ENCODE measurements at regions not wholly inside any gene's neighbourhood (a gene's known extent, or its start where the extent isn't known, plus 50 kb on each side); places are given as distances from the start of the nearest gene placed in this dataset.

- Mint-ChIP-seq H3K27ac (no peak overlapping the region), H3K4me1 (ENCODE audit: low read depth) (peaks cover 16% of the 10 kb centered on the region), H3K4me3 (no peak overlapping the region), H3K27me3 (ENCODE audit: low read depth) (peaks cover 19% of the 10 kb centered on the region), H3K9me3 (no peaks in the 10 kb centered on the region), H3K36me3 (ENCODE audit: low read depth) (no peaks in the 10 kb centered on the region)
Measured at GRCh38 chr2:48107326-48107925, 201.1 kb upstream of the FBXO11 start.

- H3K27ac Mint-ChIP-seq = no peak overlapping the region
- peaks cover 20% of the 10 kb centered on the region for H3K4me1 Mint-ChIP-seq (ENCODE audit: low read depth)
- H3K36me3 Mint-ChIP-seq (ENCODE audit: low read depth) = no peaks in the 10 kb centered on the region
- H3K4me3 Mint-ChIP-seq = no peak overlapping the region
- no peaks in the 10 kb centered on the region for H3K9me3 Mint-ChIP-seq
- H3K27me3 Mint-ChIP-seq (ENCODE audit: low read depth) = peaks cover 14% of the 10 kb centered on the region
Measured at GRCh38 chr2:48108455-48108854, 202.2 kb upstream of the FBXO11 start.

- Mint-ChIP-seq H3K4me1 (ENCODE audit: low read depth) (peaks cover 30% of the 10 kb centered on the region), H3K27me3 (ENCODE audit: low read depth) (peaks cover 10% of the 10 kb centered on the region), H3K9me3 (no peaks in the 10 kb centered on the region), H3K4me3 (no peak overlapping the region), H3K36me3 (ENCODE audit: low read depth) (no peaks in the 10 kb centered on the region), H3K27ac (no peak overlapping the region)
Measured at GRCh38 chr2:48109491-48110204, 203.3 kb upstream of the FBXO11 start.

GRCh38 chr2:48110492-48110891, 204.0 kb upstream of the FOXN2 start:
- H3K36me3 Mint-ChIP-seq (ENCODE audit: low read depth) = no peaks in the 10 kb centered on the region
- H3K27ac Mint-ChIP-seq = no peak overlapping the region
- peak overlapping the region; percentile 93 for H3K4me3 Mint-ChIP-seq
- peaks cover 31% of the 10 kb centered on the region for H3K4me1 Mint-ChIP-seq (ENCODE audit: low read depth)
- H3K9me3 Mint-ChIP-seq = no peaks in the 10 kb centered on the region
- H3K27me3 Mint-ChIP-seq (ENCODE audit: low read depth) = peaks cover 5% of the 10 kb centered on the region

- Mint-ChIP-seq H3K9me3 (no peaks in the 10 kb centered on the region), H3K36me3 (ENCODE audit: low read depth) (no peaks in the 10 kb centered on the region), H3K27ac (peak overlapping the region; percentile 43), H3K4me3 (no peak overlapping the region), H3K27me3 (ENCODE audit: low read depth) (no peaks in the 10 kb centered on the region), H3K4me1 (ENCODE audit: low read depth) (peaks cover 25% of the 10 kb centered on the region)
Measured at GRCh38 chr2:48112911-48113680, 201.4 kb upstream of the FOXN2 start.

GRCh38 chr2:48113767-48114166, 200.7 kb upstream of the FOXN2 start:
- Mint-ChIP-seq H3K9me3 (no peaks in the 10 kb centered on the region), H3K27me3 (ENCODE audit: low read depth) (no peaks in the 10 kb centered on the region), H3K4me3 (no peak overlapping the region), H3K27ac (peak overlapping the region; percentile 43), H3K36me3 (ENCODE audit: low read depth) (no peaks in the 10 kb centered on the region), H3K4me1 (ENCODE audit: low read depth) (peaks cover 25% of the 10 kb centered on the region)

GRCh38 chr2:48114256-48114655, 200.2 kb upstream of the FOXN2 start:
- Mint-ChIP-seq H3K4me3 (no peak overlapping the region), H3K36me3 (ENCODE audit: low read depth) (no peaks in the 10 kb centered on the region), H3K9me3 (no peaks in the 10 kb centered on the region), H3K27me3 (ENCODE audit: low read depth) (no peaks in the 10 kb centered on the region), H3K4me1 (ENCODE audit: low read depth) (peaks cover 25% of the 10 kb centered on the region), H3K27ac (no peak overlapping the region)

GRCh38 chr2:48116497-48116896, 198.0 kb upstream of the FOXN2 start:
- Mint-ChIP-seq H3K27me3 (ENCODE audit: low read depth) (no peaks in the 10 kb centered on the region), H3K36me3 (ENCODE audit: low read depth) (no peaks in the 10 kb centered on the region), H3K4me1 (ENCODE audit: low read depth) (peaks cover 23% of the 10 kb centered on the region), H3K9me3 (peaks cover 3% of the 10 kb centered on the region), H3K4me3 (no peak overlapping the region), H3K27ac (no peak overlapping the region)

- peaks cover 17% of the 10 kb centered on the region for H3K4me1 Mint-ChIP-seq (ENCODE audit: low read depth)
- H3K9me3 Mint-ChIP-seq = peaks cover 3% of the 10 kb centered on the region
- no peak overlapping the region for H3K4me3 Mint-ChIP-seq
- H3K27me3 Mint-ChIP-seq (ENCODE audit: low read depth) = no peaks in the 10 kb centered on the region
- H3K27ac Mint-ChIP-seq = no peak overlapping the region
- no peaks in the 10 kb centered on the region for H3K36me3 Mint-ChIP-seq (ENCODE audit: low read depth)
Measured at GRCh38 chr2:48118895-48119294, 195.6 kb upstream of the FOXN2 start.

GRCh38 chr2:48120112-48120511, 194.4 kb upstream of the FOXN2 start:
- Mint-ChIP-seq H3K36me3 (ENCODE audit: low read depth) (no peaks in the 10 kb centered on the region), H3K27me3 (ENCODE audit: low read depth) (no peaks in the 10 kb centered on the region), H3K4me3 (no peak overlapping the region)

GRCh38 chr2:48120759-48121242, 193.7 kb upstream of the FOXN2 start:
- Mint-ChIP-seq H3K27ac (no peak overlapping the region), H3K36me3 (ENCODE audit: low read depth) (no peaks in the 10 kb centered on the region), H3K9me3 (peaks cover 3% of the 10 kb centered on the region), H3K4me1 (ENCODE audit: low read depth) (peaks cover 10% of the 10 kb centered on the region), H3K27me3 (ENCODE audit: low read depth) (no peaks in the 10 kb centered on the region), H3K4me3 (no peak overlapping the region)

More at GRCh38 chr2:48120112-48120511, 194.4 kb upstream of the FOXN2 start:
- Mint-ChIP-seq H3K9me3 (peaks cover 3% of the 10 kb centered on the region), H3K4me1 (ENCODE audit: low read depth) (peaks cover 10% of the 10 kb centered on the region), H3K27ac (no peak overlapping the region)

- H3K27me3 Mint-ChIP-seq (ENCODE audit: low read depth) = no peaks in the 10 kb centered on the region
Measured at GRCh38 chr2:48122166-48122565, 192.3 kb upstream of the FOXN2 start.

GRCh38 chr2:48124592-48124991, 189.9 kb upstream of the FOXN2 start:
- H3K9me3 Mint-ChIP-seq = peaks cover 3% of the 10 kb centered on the region
- no peak overlapping the region for H3K4me3 Mint-ChIP-seq
- H3K36me3 Mint-ChIP-seq (ENCODE audit: low read depth) = no peaks in the 10 kb centered on the region
- H3K4me1 Mint-ChIP-seq (ENCODE audit: low read depth) = peaks cover 10% of the 10 kb centered on the region
- no peak overlapping the region for H3K27ac Mint-ChIP-seq
- no peaks in the 10 kb centered on the region for H3K27me3 Mint-ChIP-seq (ENCODE audit: low read depth)

More at GRCh38 chr2:48122166-48122565, 192.3 kb upstream of the FOXN2 start:
- peaks cover 3% of the 10 kb centered on the region for H3K9me3 Mint-ChIP-seq
- no peak overlapping the region for H3K27ac Mint-ChIP-seq
- no peaks in the 10 kb centered on the region for H3K36me3 Mint-ChIP-seq (ENCODE audit: low read depth)
- no peak overlapping the region for H3K4me3 Mint-ChIP-seq
- H3K4me1 Mint-ChIP-seq (ENCODE audit: low read depth) = peaks cover 10% of the 10 kb centered on the region

- H3K36me3 Mint-ChIP-seq (ENCODE audit: low read depth) = no peaks in the 10 kb centered on the region
- no peak overlapping the region for H3K27ac Mint-ChIP-seq
- H3K9me3 Mint-ChIP-seq = no peaks in the 10 kb centered on the region
- H3K4me1 Mint-ChIP-seq (ENCODE audit: low read depth) = peaks cover 10% of the 10 kb centered on the region
- no peak overlapping the region for H3K4me3 Mint-ChIP-seq
- no peaks in the 10 kb centered on the region for H3K27me3 Mint-ChIP-seq (ENCODE audit: low read depth)
Measured at GRCh38 chr2:48126162-48126561, 188.3 kb upstream of the FOXN2 start.

Measured in T-helper 1 cell treated with Interleukin-12 subunit alpha and Interleukin-12 subunit beta and Interleukin-4 antibody, amounts not matched to agents 30 μg/mL and 1 μg/mL, for 36 hours (primary cell).